ENCODE measurements at regions not wholly inside any gene's neighbourhood (a gene's known extent, or its start where the extent isn't known, plus 50 kb on each side); places are given as distances from the start of the nearest gene placed in this dataset.

DNA sequence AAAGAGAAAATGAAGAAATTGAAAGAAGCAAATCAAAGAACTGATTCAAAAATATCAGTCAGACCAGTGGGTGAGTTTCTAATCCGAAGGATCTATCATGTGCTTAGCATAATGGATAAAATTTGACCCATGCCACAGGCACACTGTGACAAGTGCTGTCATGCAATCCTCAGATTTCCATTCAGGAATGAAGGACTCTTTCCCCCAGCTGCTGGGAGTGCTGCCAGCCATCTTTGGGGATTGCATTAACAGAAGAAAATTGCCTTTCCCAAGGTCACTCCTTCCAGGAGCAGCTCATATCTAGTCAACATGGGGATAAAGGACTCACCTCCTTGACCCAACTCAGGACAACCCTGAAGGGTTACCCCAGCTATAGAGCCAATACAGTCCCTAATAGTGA lies 316.7 kb upstream of the TBX18 start:
- Mint-ChIP-seq H3K4me1 (peaks cover 5% of the 10 kb centered on the region), H3K4me3 (no peak overlapping the region), H3K27ac (no peak overlapping the region), H3K36me3 (ENCODE audit: low read depth) (no peaks in the 10 kb centered on the region), H3K9me3 (no peaks in the 10 kb centered on the region), H3K27me3 (ENCODE audit: insufficient read depth) (no peaks in the 10 kb centered on the region)
- TF ChIP-seq, protein P1, sequence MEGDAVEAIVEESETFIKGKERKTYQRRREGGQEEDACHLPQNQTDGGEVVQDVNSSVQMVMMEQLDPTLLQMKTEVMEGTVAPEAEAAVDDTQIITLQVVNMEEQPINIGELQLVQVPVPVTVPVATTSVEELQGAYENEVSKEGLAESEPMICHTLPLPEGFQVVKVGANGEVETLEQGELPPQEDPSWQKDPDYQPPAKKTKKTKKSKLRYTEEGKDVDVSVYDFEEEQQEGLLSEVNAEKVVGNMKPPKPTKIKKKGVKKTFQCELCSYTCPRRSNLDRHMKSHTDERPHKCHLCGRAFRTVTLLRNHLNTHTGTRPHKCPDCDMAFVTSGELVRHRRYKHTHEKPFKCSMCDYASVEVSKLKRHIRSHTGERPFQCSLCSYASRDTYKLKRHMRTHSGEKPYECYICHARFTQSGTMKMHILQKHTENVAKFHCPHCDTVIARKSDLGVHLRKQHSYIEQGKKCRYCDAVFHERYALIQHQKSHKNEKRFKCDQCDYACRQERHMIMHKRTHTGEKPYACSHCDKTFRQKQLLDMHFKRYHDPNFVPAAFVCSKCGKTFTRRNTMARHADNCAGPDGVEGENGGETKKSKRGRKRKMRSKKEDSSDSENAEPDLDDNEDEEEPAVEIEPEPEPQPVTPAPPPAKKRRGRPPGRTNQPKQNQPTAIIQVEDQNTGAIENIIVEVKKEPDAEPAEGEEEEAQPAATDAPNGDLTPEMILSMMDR (conservative IDR thresholded peaks at IDR 0.05) = no peak
- no peak for DNase-seq
- H3K4me1 ChIP-seq (ENCODE audit: control insufficient read depth, insufficient read depth, low read length) = no peaks in the 10 kb centered on the region
- H3K9ac ChIP-seq (ENCODE audit: extremely low read depth, low read length, poor library complexity, severe bottlenecking) = no peak overlapping the region
- no peak overlapping the region for H3K27ac ChIP-seq (ENCODE audit: low read depth, low read length)
- H3K36me3 ChIP-seq (ENCODE audit: control insufficient read depth, insufficient read depth, low read length) = no peaks in the 10 kb centered on the region
- no peak overlapping the region for H3K4me3 ChIP-seq (ENCODE audit: low read length)
- peaks cover 25% of the 10 kb centered on the region for H3K27me3 ChIP-seq (ENCODE audit: control insufficient read depth, insufficient read depth, low read length, poor library complexity, severe bottlenecking)
- 89 to 95% methylated on average over 1 of the region's 1 CpG for WGBS, 2 experiments (ENCODE audit: insufficient coverage in 1 of 2, insufficient read length in 1 of 2)
- no peaks in the 10 kb centered on the region for H3K9me3 ChIP-seq (ENCODE audit: control insufficient read depth, low read length)

DNA sequence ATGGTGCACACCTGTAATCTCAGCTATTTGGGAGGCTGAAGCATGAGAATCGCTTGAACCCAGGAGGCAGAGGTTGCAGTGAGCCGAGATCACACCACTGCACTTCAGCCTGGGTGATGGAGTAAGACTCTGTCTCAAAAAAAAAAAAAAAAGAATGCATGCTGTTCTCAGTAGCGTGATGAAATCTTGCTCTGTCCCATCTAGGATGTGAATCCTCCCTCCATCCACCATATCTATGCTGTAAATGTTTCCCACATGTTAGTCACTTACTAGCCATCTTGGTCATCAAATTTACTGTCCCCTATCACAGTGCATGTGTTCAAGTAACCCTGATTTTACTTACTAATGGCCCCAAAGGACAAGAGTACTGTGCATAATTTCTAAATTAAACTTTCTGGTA lies 315.4 kb upstream of the TBX18 start:
- no peaks in the 10 kb centered on the region for H3K4me1 ChIP-seq (ENCODE audit: control insufficient read depth, insufficient read depth, low read length)
- no peaks in the 10 kb centered on the region for H3K9me3 ChIP-seq (ENCODE audit: control insufficient read depth, low read length)
- Mint-ChIP-seq H3K27ac (no peak overlapping the region), H3K9me3 (no peaks in the 10 kb centered on the region), H3K27me3 (ENCODE audit: insufficient read depth) (no peaks in the 10 kb centered on the region), H3K4me3 (no peak overlapping the region), H3K4me1 (peaks cover 5% of the 10 kb centered on the region), H3K36me3 (ENCODE audit: low read depth) (no peaks in the 10 kb centered on the region)
- H3K4me3 ChIP-seq (ENCODE audit: low read length) = no peak overlapping the region
- no peak overlapping the region for H3K27ac ChIP-seq (ENCODE audit: low read depth, low read length)
- TF ChIP-seq, protein P1 (conservative IDR thresholded peaks at IDR 0.05) = no peak
- H3K36me3 ChIP-seq (ENCODE audit: control insufficient read depth, insufficient read depth, low read length) = no peaks in the 10 kb centered on the region
- H3K9ac ChIP-seq (ENCODE audit: extremely low read depth, low read length, poor library complexity, severe bottlenecking) = no peak overlapping the region
- H3K27me3 ChIP-seq (ENCODE audit: control insufficient read depth, insufficient read depth, low read length, poor library complexity, severe bottlenecking) = peaks cover 25% of the 10 kb centered on the region
- 94 to 100% methylated on average over 1 to 3 of the region's 3 CpGs for WGBS, 2 experiments (ENCODE audit: insufficient coverage in 1 of 2, insufficient read length in 1 of 2)
- no peak for DNase-seq

DNA sequence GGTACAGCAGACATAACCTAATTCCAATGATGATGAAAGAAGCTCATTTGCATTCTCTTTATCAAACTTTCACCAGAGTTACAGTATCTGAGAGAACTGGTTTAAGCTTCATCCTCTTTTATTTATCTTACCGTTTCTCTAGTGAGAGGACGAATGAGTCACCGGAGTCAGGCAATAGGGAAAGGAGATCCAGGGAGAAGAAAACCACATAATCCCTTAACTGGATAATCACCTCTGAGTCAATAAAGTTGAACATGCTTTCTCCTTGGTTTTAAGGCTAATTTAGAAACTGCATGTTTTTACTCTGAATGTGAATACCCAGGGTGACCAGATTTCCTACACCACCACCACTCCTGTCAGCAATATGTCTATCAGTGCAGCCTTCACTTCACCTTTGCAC lies 313.7 kb upstream of the TBX18 start:
- H3K4me3 ChIP-seq (ENCODE audit: low read length) = no peak overlapping the region
- H3K9ac ChIP-seq (ENCODE audit: extremely low read depth, low read length, poor library complexity, severe bottlenecking) = no peak overlapping the region
- 67 to 74% methylated on average over 3 of the region's 3 CpGs for WGBS, 2 experiments (ENCODE audit: insufficient coverage in 1 of 2, insufficient read length in 1 of 2)
- Mint-ChIP-seq H3K4me3 (no peak overlapping the region), H3K27ac (no peak overlapping the region), H3K9me3 (no peaks in the 10 kb centered on the region), H3K27me3 (ENCODE audit: insufficient read depth) (no peaks in the 10 kb centered on the region), H3K36me3 (ENCODE audit: low read depth) (no peaks in the 10 kb centered on the region), H3K4me1 (peaks cover 5% of the 10 kb centered on the region)
- no peak for DNase-seq
- no peak overlapping the region for H3K27ac ChIP-seq (ENCODE audit: low read depth, low read length)
- TF ChIP-seq, protein P1 (conservative IDR thresholded peaks at IDR 0.05) = no peak
- no peaks in the 10 kb centered on the region for H3K4me1 ChIP-seq (ENCODE audit: control insufficient read depth, insufficient read depth, low read length)
- no peaks in the 10 kb centered on the region for H3K9me3 ChIP-seq (ENCODE audit: control insufficient read depth, low read length)
- no peaks in the 10 kb centered on the region for H3K36me3 ChIP-seq (ENCODE audit: control insufficient read depth, insufficient read depth, low read length)
- H3K27me3 ChIP-seq (ENCODE audit: control insufficient read depth, insufficient read depth, low read length, poor library complexity, severe bottlenecking) = peaks cover 25% of the 10 kb centered on the region
